Esophagus mucosa (tissue), 1 donor: ENCODE measurements at regions not wholly inside any gene's neighbourhood (a gene's known extent, or its start where the extent isn't known, plus 50 kb on each side); places are given as distances from the start of the nearest gene placed in this dataset.
A peak's percentile ranks its signal among the peaks of the same experiment; 100 is the strongest.

Experiments used
- ATAC-seq: fragments of 200-7000 bp; cut with Tn5 transposase; one replicate; pipeline ENCODE4 v1.9.1; 2020
- donor health status: DM: yes; HTN: yes; CAD: no.

GRCh38 chr2:60400462-60401246 lies 152.8 kb downstream of the BCL11A start:
- no peak for ATAC-seq

DNA sequence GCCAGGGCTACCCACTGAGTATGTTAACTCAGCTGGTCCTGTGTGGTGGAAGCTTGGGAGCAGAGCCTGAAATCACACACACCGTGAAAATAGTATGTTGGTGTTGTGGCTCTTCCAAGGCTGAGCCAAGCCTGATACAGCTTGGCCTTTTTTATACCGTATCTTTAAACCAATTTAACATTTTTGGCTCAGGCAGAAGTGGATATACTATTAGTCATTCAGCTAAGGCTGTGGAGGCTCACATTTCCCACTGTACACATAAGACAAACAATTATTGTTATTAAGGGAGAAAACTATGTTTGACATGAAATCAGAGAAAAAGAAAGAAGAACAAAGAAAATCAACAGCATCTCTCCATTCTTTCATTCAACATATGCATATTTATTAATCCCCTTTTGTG lies 159.0 kb downstream of the BCL11A start:
- ATAC-seq = no peak

DNA sequence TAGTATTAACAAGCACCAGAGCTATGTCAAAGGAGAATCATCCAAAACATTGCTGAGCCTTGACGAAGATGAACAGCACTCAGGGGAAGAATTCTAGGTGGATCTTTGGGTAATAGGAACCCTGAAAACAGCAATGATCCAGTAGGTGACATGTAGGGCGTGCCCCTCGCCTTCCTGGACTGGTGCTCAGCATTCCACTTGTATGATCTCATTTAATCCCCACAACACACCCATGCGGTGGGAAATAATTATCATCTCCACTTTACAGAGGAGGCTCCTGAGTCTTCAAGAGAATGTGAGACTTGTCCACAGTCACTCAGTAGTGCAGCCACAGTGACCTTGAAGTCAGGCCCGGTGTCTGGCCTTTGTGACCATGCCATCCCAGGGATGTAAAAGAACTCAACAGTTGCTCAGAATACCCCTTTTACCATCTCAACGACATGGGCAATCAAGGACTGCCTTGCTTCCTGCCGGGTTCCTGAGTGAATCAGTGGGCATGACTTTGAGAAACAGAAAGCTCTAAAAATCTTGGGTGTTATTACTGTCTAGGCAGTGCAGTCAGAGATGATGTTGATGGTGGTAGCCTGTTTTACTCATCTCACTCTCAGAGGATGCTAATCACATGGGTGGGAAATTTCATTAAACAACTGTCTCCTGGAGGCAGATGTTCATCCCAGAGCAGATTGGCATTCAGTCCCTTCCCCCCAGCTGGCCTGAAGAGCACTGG lies 161.6 kb downstream of the BCL11A start:
- ATAC-seq = peak; percentile 88

DNA sequence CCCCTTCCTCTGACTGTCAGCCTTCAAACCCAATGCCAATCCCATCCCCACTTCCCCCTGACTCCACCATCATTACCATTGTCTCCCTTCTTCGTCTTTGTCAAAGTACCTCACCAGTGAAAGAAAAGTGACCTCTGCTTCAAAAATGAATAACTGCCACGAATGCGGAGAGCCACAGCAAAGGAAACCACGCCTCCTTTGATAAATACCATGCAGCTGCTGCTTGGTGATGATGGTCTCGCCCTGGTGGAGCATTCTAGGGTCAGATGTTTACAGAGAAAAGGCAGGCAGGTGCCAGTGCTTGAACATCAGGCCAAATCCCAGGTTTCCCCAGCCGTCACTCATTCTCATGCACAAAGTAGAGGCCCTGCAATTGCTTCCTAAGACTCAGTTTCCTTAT lies 162.2 kb downstream of the BCL11A start:
- no peak for ATAC-seq

DNA sequence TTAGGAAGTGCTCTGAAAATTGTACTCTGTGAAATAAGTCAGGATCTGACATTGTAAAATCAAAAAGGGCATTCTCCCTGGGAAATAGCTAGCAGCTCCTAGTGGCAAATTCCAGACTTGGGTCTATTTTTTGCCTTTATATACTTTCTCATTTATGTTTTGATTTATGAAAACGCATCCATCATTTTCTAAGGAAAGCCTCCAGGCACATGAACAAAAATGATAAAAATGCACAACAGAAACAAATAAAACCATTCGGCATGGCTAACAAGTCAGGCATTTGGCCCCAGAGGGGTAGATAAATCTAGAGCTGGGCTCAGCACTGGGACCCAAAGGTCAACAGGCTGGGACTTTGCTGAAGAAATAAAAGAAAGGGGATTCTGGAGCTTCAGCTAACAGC lies 167.0 kb downstream of the BCL11A start:
- ATAC-seq = no peak

DNA sequence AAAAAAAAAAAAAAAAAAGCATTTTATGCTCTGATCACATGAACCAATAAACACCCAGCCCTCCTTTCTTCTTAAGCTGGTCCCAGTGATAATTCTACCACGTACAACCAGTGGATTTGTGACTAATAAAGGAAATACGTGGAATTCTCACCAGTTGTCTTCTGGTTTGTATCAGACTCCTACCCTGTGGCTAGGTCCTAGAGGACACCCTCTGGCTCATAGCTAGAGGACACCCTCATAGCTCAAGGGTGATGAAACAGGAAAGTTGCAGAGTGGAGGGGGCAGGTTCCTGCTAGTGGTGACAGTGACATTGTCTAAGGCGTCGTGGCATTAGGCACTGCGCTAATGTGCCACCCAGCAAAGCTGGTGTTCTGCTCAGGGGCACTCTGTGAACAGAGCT lies 167.8 kb downstream of the BCL11A start:
- ATAC-seq = peak; percentile 30

- ATAC-seq = peak; percentile 86
Observed at GRCh38 chr2:60383401-60384143, 169.9 kb downstream of the BCL11A start.

- ATAC-seq = no peak
Observed at GRCh38 chr2:60380411-60380810, 173.0 kb downstream of the BCL11A start.

DNA sequence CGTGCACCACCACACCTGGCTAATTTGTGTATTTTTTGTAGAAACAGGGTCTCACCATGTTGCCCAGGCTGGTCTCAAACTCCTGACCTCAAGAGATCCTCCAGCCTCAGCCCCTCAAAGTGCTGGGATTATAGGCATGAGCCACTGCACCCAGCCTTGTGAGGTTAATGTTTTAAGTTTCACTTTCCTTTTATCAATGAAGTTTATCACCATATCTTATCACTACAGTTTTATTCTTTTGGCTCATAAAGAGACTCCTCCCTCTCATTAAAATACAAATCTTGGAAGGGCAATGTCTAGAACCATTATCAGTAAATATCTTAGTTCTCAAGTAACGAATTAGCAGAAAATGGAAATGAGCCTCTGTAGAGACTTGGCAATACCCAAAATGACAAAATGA lies 173.8 kb downstream of the BCL11A start:
- no peak for ATAC-seq

DNA sequence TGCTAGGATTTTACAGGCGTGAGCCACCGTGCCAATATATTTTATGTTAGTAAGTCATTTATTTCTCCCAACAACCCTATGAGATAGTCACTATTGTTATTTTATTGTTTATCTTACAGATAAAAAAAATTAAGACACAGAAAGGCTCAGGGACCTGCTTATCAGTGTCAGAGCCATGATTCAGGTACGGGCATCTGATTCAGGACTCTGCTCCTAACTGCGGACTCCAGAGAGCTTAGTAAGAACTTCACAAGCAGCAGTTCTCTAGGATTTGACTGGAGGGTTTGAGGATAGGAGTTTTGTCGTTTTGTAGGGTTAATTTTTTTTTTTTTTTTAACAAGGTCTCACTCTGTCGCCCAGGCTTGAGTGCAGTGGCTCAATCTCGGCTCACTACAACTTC lies 174.2 kb downstream of the BCL11A start:
- ATAC-seq = no peak

DNA sequence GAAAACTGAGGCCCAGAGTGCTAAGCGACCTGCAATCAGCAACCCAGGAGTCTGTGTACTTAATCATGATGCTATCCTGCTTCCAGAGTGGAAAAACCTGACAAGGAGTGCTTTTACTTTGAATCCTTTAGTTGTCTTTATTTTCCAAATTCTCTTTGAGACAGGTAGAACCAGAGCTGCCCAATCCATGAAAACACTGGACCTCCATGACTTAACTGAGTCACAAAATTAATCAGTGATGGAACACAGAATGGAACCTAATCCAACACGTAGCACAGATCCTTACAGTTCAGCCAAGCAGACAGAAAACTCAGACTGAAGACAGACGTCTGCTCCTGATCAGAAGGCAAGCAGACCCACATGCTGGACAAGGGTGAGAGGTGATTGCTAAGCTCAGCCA lies 175.6 kb downstream of the BCL11A start:
- ATAC-seq = no peak

- no peak for ATAC-seq
Observed at GRCh38 chr2:60376252-60376651, 177.2 kb downstream of the BCL11A start.

- no peak for ATAC-seq
Observed at GRCh38 chr2:60371681-60372080, 181.8 kb downstream of the BCL11A start.

DNA sequence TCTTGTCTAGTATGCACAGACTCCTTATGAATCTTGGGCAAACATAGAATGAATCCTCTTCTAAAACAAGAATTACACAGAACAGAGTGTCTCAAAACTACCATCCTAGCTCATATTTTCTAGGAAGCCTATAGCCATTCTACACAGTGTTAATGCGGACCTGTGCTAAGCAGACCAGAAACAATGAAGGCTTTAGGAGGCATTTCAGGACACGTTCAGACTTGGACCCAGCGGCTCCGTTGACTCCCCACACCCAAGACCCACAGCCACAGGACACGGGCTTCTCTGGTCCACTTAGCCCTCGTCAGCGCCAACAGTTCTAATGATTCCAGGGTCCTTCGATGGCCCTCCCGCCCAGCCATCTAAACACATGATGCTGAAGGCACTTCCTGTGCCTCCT lies 182.2 kb downstream of the BCL11A start:
- ATAC-seq = peak; percentile 64

GRCh38 chr2:60370814-60371213 lies 182.6 kb downstream of the BCL11A start:
- peak; percentile 89 for ATAC-seq

DNA sequence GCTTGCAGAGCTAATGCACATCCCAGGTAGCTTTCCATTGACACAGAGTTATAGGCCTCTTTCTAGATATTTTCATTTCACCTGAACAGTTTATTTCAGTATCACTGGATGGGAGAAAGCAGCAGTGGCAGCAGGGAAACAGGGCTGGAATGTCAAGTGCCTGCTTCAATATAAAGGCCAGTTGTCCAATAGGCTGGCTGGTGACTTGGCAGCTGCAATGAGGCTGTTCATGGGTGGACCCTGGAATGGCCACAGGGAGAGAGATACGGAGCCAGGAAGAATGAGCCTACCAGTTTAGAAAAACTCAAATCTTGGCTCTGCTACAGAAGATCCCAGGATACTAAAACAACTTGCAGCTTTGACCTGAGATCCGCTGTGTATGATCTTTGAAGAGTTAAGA lies 185.0 kb downstream of the BCL11A start:
- ATAC-seq = no peak

- no peak for ATAC-seq
Observed at GRCh38 chr2:60366135-60366712, 187.2 kb downstream of the BCL11A start.

- ATAC-seq = no peak
Observed at GRCh38 chr2:60365556-60365955, 187.9 kb downstream of the BCL11A start.

DNA sequence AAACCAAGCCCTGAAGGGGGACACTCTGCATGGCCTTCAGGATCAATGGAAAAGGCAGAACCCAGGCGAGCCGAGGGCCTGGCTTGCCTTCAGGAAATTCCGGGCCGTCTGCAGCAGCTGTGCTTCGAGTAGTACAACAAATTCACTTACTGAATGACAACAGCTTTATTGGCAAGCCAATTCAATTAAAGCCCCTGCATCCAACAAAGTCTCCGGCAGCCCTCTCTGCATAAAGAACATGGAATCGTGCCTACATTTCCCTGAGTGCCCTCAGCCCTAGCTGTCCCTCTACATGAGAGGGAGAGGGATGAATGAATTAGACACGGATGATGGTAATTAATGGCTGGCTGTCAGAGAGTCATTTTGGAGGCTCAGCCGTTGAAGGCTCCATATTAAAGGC lies 189.0 kb downstream of the BCL11A start:
- ATAC-seq = no peak

GRCh38 chr2:60361498-60361897 lies 192.0 kb downstream of the BCL11A start:
- no peak for ATAC-seq

- ATAC-seq = no peak
Observed at GRCh38 chr2:60359569-60359968, 193.9 kb downstream of the BCL11A start.

DNA sequence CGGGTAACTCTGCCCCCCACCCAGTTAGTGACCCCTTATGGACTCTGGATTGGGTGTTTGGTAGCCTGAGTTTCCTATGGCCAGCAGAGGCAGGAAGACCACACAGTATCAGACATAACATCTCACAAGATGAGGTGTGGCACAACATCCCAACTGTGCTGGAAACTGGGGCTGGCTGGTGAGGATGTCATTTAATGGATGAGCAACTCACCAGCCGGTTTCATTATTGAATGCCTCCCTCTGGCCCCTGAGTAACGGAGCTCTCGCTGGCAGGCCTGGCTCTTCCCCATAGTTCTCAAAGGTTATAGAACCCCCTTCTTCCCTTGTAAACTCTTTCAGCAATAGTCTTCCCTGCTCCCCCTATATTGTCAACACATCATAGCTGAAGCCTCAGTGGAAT lies 195.0 kb downstream of the BCL11A start:
- no peak for ATAC-seq

GRCh38 chr2:60357996-60358395 lies 195.5 kb downstream of the BCL11A start:
- ATAC-seq = no peak
